GM23338 (cell line): ENCODE measurements at regions not wholly inside any gene's neighbourhood (a gene's known extent, or its start where the extent isn't known, plus 50 kb on each side); places are given as distances from the start of the nearest gene placed in this dataset.

Experiments used
- ATAC-seq: fragments of 200-7000 bp; cut with Tn5 transposase; 3 replicates; pipeline ENCODE4 v1.9.1; 2020
- DNase-seq: peaks from one replicate; pipeline ENCODE4 v3.0.0-alpha.2; 2015; ENCODE audit warnings: low spot score
- H2AFZ ChIP-seq: fragments of 200-600 bp; sonication (generic); 2 replicates; pipeline ENCODE4 v1.8.0; 2016; ENCODE audit warnings: antibody characterized with exemption, mild to moderate bottlenecking, moderate library complexity
- H3F3A ChIP-seq: fragments of 200-600 bp; sonication (generic); replicated peaks from 2 replicates; pipeline ENCODE4 v1.8.0; 2017; ENCODE audit warnings: antibody characterized with exemption, mixed run types, low read depth
- H3K27ac ChIP-seq: fragments of 200-600 bp; sonication (generic); 2 replicates; pipeline ENCODE4 v1.6.1; 2016; ENCODE audit warnings: low read depth
- H3K27me3 ChIP-seq: fragments of 200-600 bp; sonication (generic); 2 replicates; pipeline ENCODE4 v1.8.0; 2016; ENCODE audit warnings: mild to moderate bottlenecking, mixed run types, moderate library complexity; ENCODE audit not compliant: insufficient read depth
- H3K36me3 ChIP-seq: fragments of 200-600 bp; sonication (generic); 2 replicates; pipeline ENCODE4 v1.8.0; 2016; ENCODE audit warnings: mild to moderate bottlenecking; ENCODE audit not compliant: insufficient read depth
- H3K4me1 ChIP-seq: fragments of 200-600 bp; sonication (generic); 2 replicates; pipeline ENCODE4 v1.8.0; 2016; ENCODE audit warnings: mild to moderate bottlenecking, moderate library complexity; ENCODE audit not compliant: insufficient read depth
- H3K4me2 ChIP-seq: fragments of 200-600 bp; sonication (generic); 2 replicates; pipeline ENCODE4 v1.7.1; 2017; ENCODE audit warnings: mixed run types
- H3K4me3 ChIP-seq: fragments of 200-600 bp; sonication (generic); 2 replicates; pipeline ENCODE4 v1.6.1; 2016; ENCODE audit warnings: mixed run types
- H3K79me2 ChIP-seq: fragments of 200-600 bp; sonication (generic); replicated peaks from 2 replicates; pipeline ENCODE4 v1.8.0; 2017; ENCODE audit warnings: mild to moderate bottlenecking; ENCODE audit not compliant: insufficient read depth
- H3K9me2 ChIP-seq: fragments of 200-600 bp; sonication (generic); 2 replicates; pipeline ENCODE4 v1.8.0; 2017; ENCODE audit not compliant: insufficient read depth
- H4K20me1 ChIP-seq: fragments of 200-600 bp; sonication (generic); replicated peaks from 2 replicates; pipeline ENCODE4 v1.8.0; 2017; ENCODE audit warnings: mild to moderate bottlenecking; ENCODE audit not compliant: insufficient read depth
- H3K27ac Mint-ChIP-seq: 2 replicates; pipeline ENCODE4 v1.8.0; 2020; ENCODE audit warnings: inconsistent platforms, mild to moderate bottlenecking, moderate library complexity, mixed read lengths
- H3K27me3 Mint-ChIP-seq: 3 replicates; pipeline ENCODE4 v1.8.0; 2022; ENCODE audit warnings: low read depth, mild to moderate bottlenecking, moderate library complexity, mixed read lengths, inconsistent platforms; ENCODE audit not compliant: insufficient read depth, poor library complexity
- H3K36me3 Mint-ChIP-seq: 3 replicates; pipeline ENCODE4 v1.8.0; 2021; ENCODE audit warnings: low read depth, mild to moderate bottlenecking, inconsistent platforms, moderate library complexity, mixed read lengths
- H3K4me1 Mint-ChIP-seq: 3 replicates; pipeline ENCODE4 v1.8.0; 2020; ENCODE audit warnings: mild to moderate bottlenecking, inconsistent platforms, mixed read lengths
- H3K4me3 Mint-ChIP-seq: 3 replicates; pipeline ENCODE4 v1.8.0; 2021; ENCODE audit warnings: moderate library complexity, mild to moderate bottlenecking, inconsistent platforms, mixed read lengths
- H3K9me3 Mint-ChIP-seq: 3 replicates; pipeline ENCODE4 v1.8.0; 2020; ENCODE audit warnings: moderate library complexity, mild to moderate bottlenecking, inconsistent platforms, mixed read lengths
- CREB1 ChIP-seq: fragments of 250-450 bp; sonication (Bioruptor Pico); IDR thresholded peaks from 2 replicates; pipeline ENCODE4 v1.5.0; 2020; ENCODE audit warnings: low read depth, mild to moderate bottlenecking, moderate library complexity
- CTCF ChIP-seq, 2 experiments: fragments of 200-600 bp in 1 of 2; sonication (generic) in 1 of 2; conservative IDR thresholded peaks; 2 replicates each; pipeline versions ENCODE4 v1.5.1 to v1.6.1; 2016 to 2017; ENCODE audit warnings: antibody characterized with exemption in 2 of 2, low read depth in 2 of 2, mild to moderate bottlenecking in 2 of 2, moderate library complexity in 1 of 2
- ETS1 ChIP-seq: IDR thresholded peaks from 2 replicates; pipeline ENCODE4 v1.6.1; 2016; ENCODE audit warnings: antibody characterized with exemption
- EZH2 ChIP-seq: fragments of 200-600 bp; sonication (generic); IDR thresholded peaks from one replicate; pipeline ENCODE4 v1.8.0; 2017; ENCODE audit warnings: antibody characterized with exemption, mild to moderate bottlenecking, low read depth; ENCODE audit not compliant: unreplicated experiment
- EZH2phosphoT487 ChIP-seq: fragments of 200-600 bp; sonication (generic); IDR thresholded peaks from one replicate; pipeline ENCODE4 v1.8.1; 2018; ENCODE audit warnings: antibody characterized with exemption; ENCODE audit not compliant: unreplicated experiment
- NANOG ChIP-seq: IDR thresholded peaks from 2 replicates; pipeline ENCODE4 v1.6.1; 2016; ENCODE audit warnings: antibody characterized with exemption, borderline replicate concordance
- POLR2AphosphoS5 ChIP-seq: IDR thresholded peaks from 2 replicates; pipeline ENCODE4 v1.6.1; 2016; ENCODE audit warnings: antibody characterized with exemption, low read depth
- STAT1 ChIP-seq: IDR thresholded peaks from one replicate; pipeline ENCODE4 v1.6.1; 2016; ENCODE audit warnings: antibody characterized with exemption; ENCODE audit not compliant: unreplicated experiment
- ZNF114 ChIP-seq: fragments of 250-450 bp; sonication (Bioruptor Pico); IDR thresholded peaks from 2 replicates; pipeline ENCODE4 v1.5.0; 2020; ENCODE audit warnings: mild to moderate bottlenecking, moderate library complexity
- ZNF331 ChIP-seq: fragments of 250-450 bp; sonication (Bioruptor Pico); IDR thresholded peaks from 2 replicates; pipeline ENCODE4 v1.5.0; 2020; ENCODE audit warnings: low read depth, mild to moderate bottlenecking, moderate library complexity
- TF ChIP-seq, protein P1 (sequence below): IDR thresholded peaks from one replicate; pipeline ENCODE4 v1.6.1; 2018; ENCODE audit warnings: antibody characterized with exemption; ENCODE audit not compliant: unreplicated experiment
- TF ChIP-seq, protein P2 (sequence below): fragments of 250-450 bp; sonication (Bioruptor Pico); IDR thresholded peaks from 2 replicates; pipeline ENCODE4 v1.5.0; 2020; ENCODE audit warnings: mild to moderate bottlenecking, moderate library complexity

DNA sequence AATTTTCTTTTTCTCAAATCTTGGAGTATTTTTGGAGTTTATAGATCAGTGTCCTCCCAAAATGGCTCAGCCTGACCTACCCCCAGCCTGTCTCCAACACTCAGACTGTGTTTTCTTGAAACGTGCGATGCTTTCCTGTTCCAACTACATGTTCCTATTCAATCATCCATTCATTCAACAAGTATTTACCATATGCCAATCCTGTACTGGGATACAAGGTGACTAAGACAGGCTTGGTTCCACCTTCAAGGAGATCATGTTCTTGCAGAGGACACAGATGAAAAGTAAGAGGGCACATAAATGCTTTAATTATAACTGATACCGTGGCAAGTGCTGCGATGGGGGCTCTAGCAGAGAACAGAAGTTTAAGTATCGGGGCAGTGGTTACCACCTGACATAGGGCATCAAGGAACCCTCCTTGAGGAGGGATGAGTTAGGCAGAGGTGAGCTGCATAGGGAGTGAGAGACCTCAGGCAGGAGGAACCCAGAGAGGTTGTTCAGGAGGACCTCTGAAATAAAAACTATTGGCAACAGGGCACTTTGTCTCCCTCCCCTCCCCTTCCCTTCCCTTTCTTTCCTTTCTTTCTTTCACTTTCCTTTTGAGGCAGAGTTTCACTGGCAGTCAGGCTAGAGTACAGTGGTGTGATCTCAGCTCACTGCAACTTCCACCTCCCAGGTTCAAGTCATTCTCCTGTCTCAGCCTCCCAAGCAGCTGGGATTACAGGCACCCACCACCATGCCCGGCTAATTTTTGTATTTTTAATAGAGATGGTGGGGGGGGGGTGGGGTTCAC, 469.0 kb downstream of the EPHA4 start:
- no peak for ATAC-seq
- Histone ChIP-seq H4K20me1 (no peaks in the 10 kb centered on the region), H2AFZ (no peak overlapping the region), H3K4me3 (no peak overlapping the region), H3K27me3 (no peaks in the 10 kb centered on the region), H3K4me2 (no peak overlapping the region), H3K79me2 (no peaks in the 10 kb centered on the region), H3K36me3 (no peaks in the 10 kb centered on the region), H3F3A (no peaks in the 10 kb centered on the region), H3K27ac (no peak overlapping the region), H3K9me2 (no peaks in the 10 kb centered on the region), H3K4me1 (no peaks in the 10 kb centered on the region)
- no peaks in the 10 kb centered on the region for H3K36me3 Mint-ChIP-seq
- H3K27me3 Mint-ChIP-seq = peaks cover 4% of the 10 kb centered on the region
- H3K27ac Mint-ChIP-seq = no peak overlapping the region
- peaks cover 14% of the 10 kb centered on the region for H3K4me1 Mint-ChIP-seq
- H3K4me3 Mint-ChIP-seq = no peak overlapping the region
- no peak for DNase-seq
- H3K9me3 Mint-ChIP-seq = no peaks in the 10 kb centered on the region
- TF ChIP-seq, protein P1, sequence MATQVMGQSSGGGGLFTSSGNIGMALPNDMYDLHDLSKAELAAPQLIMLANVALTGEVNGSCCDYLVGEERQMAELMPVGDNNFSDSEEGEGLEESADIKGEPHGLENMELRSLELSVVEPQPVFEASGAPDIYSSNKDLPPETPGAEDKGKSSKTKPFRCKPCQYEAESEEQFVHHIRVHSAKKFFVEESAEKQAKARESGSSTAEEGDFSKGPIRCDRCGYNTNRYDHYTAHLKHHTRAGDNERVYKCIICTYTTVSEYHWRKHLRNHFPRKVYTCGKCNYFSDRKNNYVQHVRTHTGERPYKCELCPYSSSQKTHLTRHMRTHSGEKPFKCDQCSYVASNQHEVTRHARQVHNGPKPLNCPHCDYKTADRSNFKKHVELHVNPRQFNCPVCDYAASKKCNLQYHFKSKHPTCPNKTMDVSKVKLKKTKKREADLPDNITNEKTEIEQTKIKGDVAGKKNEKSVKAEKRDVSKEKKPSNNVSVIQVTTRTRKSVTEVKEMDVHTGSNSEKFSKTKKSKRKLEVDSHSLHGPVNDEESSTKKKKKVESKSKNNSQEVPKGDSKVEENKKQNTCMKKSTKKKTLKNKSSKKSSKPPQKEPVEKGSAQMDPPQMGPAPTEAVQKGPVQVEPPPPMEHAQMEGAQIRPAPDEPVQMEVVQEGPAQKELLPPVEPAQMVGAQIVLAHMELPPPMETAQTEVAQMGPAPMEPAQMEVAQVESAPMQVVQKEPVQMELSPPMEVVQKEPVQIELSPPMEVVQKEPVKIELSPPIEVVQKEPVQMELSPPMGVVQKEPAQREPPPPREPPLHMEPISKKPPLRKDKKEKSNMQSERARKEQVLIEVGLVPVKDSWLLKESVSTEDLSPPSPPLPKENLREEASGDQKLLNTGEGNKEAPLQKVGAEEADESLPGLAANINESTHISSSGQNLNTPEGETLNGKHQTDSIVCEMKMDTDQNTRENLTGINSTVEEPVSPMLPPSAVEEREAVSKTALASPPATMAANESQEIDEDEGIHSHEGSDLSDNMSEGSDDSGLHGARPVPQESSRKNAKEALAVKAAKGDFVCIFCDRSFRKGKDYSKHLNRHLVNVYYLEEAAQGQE = no peak
- no peak for TF ChIP-seq ETS1
- TF ChIP-seq NANOG = no peak
- TF ChIP-seq CTCF (conservative IDR thresholded peaks at IDR 0.05; ENCODE audit: low read depth in 2 of 2) = no peak
- TF ChIP-seq ZNF114 (CRISPR knock-in tag) = no peak
- TF ChIP-seq EZH2phosphoT487 = no peak
- TF ChIP-seq EZH2 = no peak
- TF ChIP-seq, protein P2, sequence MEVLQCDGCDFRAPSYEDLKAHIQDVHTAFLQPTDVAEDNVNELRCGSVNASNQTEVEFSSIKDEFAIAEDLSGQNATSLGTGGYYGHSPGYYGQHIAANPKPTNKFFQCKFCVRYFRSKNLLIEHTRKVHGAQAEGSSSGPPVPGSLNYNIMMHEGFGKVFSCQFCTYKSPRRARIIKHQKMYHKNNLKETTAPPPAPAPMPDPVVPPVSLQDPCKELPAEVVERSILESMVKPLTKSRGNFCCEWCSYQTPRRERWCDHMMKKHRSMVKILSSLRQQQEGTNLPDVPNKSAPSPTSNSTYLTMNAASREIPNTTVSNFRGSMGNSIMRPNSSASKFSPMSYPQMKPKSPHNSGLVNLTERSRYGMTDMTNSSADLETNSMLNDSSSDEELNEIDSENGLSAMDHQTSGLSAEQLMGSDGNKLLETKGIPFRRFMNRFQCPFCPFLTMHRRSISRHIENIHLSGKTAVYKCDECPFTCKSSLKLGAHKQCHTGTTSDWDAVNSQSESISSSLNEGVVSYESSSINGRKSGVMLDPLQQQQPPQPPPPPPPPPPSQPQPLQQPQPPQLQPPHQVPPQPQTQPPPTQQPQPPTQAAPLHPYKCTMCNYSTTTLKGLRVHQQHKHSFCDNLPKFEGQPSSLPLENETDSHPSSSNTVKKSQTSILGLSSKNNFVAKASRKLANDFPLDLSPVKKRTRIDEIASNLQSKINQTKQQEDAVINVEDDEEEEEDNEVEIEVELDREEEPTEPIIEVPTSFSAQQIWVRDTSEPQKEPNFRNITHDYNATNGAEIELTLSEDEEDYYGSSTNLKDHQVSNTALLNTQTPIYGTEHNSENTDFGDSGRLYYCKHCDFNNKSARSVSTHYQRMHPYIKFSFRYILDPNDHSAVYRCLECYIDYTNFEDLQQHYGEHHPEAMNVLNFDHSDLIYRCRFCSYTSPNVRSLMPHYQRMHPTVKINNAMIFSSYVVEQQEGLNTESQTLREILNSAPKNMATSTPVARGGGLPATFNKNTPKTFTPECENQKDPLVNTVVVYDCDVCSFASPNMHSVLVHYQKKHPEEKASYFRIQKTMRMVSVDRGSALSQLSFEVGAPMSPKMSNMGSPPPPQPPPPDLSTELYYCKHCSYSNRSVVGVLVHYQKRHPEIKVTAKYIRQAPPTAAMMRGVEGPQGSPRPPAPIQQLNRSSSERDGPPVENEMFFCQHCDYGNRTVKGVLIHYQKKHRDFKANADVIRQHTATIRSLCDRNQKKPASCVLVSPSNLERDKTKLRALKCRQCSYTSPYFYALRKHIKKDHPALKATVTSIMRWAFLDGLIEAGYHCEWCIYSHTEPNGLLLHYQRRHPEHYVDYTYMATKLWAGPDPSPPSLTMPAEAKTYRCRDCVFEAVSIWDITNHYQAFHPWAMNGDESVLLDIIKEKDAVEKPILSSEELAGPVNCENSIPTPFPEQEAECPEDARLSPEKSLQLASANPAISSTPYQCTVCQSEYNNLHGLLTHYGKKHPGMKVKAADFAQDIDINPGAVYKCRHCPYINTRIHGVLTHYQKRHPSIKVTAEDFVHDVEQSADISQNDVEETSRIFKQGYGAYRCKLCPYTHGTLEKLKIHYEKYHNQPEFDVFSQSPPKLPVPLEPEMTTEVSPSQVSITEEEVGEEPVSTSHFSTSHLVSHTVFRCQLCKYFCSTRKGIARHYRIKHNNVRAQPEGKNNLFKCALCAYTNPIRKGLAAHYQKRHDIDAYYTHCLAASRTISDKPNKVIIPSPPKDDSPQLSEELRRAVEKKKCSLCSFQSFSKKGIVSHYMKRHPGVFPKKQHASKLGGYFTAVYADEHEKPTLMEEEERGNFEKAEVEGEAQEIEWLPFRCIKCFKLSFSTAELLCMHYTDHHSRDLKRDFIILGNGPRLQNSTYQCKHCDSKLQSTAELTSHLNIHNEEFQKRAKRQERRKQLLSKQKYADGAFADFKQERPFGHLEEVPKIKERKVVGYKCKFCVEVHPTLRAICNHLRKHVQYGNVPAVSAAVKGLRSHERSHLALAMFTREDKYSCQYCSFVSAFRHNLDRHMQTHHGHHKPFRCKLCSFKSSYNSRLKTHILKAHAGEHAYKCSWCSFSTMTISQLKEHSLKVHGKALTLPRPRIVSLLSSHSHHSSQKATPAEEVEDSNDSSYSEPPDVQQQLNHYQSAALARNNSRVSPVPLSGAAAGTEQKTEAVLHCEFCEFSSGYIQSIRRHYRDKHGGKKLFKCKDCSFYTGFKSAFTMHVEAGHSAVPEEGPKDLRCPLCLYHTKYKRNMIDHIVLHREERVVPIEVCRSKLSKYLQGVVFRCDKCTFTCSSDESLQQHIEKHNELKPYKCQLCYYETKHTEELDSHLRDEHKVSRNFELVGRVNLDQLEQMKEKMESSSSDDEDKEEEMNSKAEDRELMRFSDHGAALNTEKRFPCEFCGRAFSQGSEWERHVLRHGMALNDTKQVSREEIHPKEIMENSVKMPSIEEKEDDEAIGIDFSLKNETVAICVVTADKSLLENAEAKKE = no peak
- TF ChIP-seq ZNF331 (CRISPR knock-in tag) = no peak
- no peak for TF ChIP-seq CREB1 (CRISPR knock-in tag)
- TF ChIP-seq STAT1 = no peak
- no peak for TF ChIP-seq POLR2AphosphoS5
